NCI-H2196 (cell line): ENCODE measurements at regions not wholly inside any gene's neighbourhood (a gene's known extent, or its start where the extent isn't known, plus 50 kb on each side); places are given as distances from the start of the nearest gene placed in this dataset.
"Not testable (repeated sequence)": the region's sequence is repeated elsewhere in the genome, so short reads cannot be mapped to it uniquely, and the experiment has no call there.

Experiments used
- DNase-seq: peaks from one replicate; lab custom pipeline; 2025; ENCODE audit not compliant: unreplicated experiment; lab: John Stamatoyannopoulos, UW

DNA sequence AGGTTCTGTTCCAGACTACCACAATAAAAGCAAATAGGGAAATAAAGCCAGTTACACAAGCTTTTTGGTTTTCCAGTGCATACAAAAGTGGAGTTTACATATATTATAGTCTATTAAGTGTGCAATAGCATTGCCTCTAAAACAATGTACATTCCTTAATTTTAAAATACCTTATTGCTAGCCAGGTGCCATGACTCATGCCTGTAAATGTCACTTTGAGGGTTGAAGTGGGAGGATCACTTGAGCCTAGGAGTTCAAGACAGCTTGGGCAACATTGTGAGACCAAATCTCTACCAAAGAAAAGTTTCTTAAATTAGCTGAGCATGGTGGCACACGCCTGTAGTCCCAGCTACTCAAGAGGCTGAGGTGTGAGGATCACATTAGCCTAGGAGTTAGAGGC lies 52.9 kb upstream of the IMP4 start:
- no peak for DNase-seq

DNA sequence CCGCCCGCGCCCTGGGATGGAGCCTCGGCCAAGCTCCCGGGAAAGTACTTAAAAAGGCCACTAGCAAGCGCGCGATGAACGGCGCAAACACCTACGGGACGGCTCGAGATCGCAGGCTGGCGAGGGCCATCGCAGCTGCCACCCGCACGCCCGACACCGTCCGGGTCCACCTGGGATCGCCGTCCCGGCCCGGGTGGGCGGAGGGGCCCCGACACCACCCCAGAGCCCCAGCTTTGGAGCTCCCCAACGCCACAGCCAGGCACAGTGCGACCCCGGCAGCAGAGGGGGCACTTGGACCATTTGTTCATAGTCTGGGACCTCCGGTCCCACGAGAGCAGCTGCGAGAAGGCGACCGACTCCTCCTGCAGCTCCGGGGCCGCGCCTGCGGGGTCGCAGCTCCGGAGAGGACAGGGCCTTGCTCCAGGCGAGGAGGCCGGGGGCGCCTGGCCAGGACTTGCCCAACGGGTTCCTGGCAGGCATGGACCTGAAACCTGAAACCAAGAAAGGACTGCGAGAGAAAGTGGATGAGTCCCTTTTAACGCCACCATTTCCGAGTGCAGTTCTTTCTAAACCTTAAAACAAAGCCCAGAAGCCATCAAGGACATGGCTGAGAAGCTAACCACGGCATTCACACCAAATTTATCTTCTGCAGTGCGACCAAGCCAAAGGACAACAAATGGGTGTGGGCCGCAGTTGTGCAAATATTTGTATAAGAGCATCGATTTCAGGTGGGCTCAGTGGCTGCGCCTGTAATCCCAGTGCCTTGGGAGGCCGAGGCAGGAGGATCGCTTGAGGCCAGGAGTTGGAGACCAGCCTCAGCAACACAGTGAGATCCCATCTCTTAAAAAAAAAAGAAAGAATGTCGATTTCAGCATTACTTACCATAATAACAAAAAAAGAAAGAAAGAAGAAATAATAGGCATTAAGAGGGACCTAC lies 54.0 kb upstream of the IMP4 start:
- no peak for DNase-seq

DNA sequence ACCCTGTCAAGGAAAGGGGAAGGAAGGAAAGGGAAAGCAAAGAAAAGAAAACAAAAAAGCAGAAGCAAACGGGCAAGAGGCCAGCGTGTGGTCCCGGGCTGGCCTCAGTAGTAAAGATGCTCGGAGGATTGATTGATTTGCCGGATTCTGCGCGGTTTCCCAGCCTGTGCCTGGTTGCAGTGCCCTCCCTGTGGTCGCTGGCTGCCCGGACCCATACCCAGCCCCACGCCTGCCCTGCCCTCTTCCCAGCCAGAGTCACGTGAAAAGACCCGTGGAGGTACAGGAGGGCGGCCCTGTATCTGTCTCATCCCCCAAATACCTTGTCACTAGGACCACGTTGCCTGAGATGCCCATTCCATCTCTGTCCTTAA lies 55.1 kb upstream of the IMP4 start:
- no peak for DNase-seq

DNA sequence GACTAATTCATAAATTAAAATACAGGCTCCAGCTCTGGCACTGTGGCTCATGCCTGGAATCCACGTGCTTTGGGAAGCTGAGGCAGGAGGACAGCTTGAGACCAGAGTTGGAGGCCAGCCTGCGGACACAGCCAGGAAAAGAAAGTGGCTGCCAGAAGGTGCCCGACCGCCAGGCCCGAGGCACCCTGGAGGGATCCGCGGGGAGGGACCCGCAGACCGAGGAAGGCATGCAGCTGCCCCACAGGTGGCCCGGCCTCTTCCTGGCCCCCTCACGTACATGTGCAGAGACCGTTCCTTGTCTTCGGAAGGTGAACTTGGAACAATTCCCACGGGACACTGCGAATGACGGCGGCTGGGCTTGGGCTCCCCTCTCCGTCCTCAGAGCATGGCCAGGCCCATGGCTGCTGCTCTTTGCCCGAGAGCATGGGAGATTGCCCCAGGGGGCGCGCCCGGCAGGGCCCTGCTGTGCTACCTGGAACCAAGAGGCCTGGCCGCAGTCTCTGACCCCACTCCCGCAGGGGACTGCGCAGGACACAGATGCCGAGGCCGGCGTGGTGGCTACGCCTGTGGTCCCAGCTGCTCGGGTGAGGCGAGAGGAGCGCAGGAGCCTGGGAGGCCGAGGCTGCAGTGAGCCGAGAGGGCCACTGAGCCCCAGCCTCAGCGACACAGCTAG lies 55.6 kb upstream of the IMP4 start:
- DNase-seq = no peak

GRCh38 chr2:130283341-130283869 lies 59.3 kb upstream of the IMP4 start:
- not testable (repeated sequence) for DNase-seq

DNA sequence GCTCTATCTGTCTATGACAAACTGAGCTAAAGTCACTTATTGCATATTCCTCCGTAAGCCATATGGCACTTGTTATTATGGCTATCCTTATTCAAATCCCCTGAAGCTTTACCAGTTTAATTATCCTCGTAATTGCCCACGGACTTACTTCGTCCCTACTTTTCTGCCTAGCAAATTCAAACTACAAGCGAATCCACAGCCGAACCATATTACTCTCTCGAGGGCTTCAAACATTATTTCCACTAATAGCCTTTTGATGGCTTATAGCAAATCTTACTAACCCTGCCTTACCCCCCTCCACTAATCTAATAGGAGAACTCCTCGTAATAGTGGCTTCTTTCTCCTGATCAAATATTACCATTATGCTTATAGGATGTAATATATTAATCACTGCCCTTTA lies 63.1 kb upstream of the IMP4 start:
- DNase-seq = not testable (repeated sequence)

- DNase-seq = not testable (repeated sequence)
These were observed 70.1 kb upstream of the TUBA3E start for GRCh38 chr2:130268333-130268732.

- not testable (repeated sequence) for DNase-seq
These were observed 69.3 kb upstream of the TUBA3E start for GRCh38 chr2:130267572-130267971.

DNA sequence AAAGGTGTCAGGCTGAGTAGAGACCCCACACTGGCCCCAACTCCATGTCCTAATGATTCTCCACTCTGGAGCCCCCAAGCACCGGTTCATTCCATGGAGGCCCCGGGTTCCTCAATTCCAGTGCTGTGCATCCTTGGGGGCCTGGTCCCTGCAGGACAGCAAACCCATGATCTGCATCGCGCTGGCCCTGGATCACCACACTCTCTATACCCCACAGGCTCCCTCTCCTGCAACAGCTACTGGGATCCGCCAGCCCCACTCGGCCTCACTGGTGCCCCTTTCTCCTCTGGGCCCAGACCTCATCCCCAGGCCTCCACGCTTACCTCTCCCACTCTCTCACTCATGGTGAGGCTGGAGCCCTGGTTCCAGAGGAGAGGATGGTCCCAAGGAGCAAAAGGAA lies 68.6 kb upstream of the TUBA3E start:
- DNase-seq = not testable (repeated sequence)

GRCh38 chr2:130265570-130266247 lies 67.5 kb upstream of the TUBA3E start:
- DNase-seq = not testable (repeated sequence)

DNA sequence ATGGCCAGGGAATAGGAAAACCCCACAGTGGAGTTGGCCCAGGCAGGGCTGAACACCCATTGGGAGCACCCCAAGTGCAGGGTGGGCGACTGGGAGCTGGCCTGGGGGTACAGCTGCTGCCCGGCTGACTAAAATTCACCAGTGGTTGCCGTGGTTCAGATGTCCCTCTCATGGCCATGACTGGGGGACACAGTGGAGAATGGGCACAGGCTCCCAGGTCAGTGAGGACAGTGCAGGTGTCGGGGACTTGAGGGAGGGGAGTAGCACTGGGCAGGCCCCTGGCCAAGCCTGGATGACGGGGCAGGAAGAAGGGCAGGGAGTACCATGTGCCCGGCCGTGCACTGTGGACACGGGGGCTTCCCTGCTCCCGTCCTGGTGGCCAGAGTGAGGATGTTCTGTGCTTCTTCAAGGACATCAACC lies 66.7 kb upstream of the TUBA3E start:
- DNase-seq = not testable (repeated sequence)

GRCh38 chr2:130264501-130264900 lies 66.3 kb upstream of the TUBA3E start:
- no peak for DNase-seq

GRCh38 chr2:130264046-130264445 lies 65.8 kb upstream of the TUBA3E start:
- DNase-seq = no peak

GRCh38 chr2:130263606-130264005 lies 65.4 kb upstream of the TUBA3E start:
- no peak for DNase-seq

GRCh38 chr2:130261970-130262760 lies 63.9 kb upstream of the TUBA3E start:
- no peak for DNase-seq

DNA sequence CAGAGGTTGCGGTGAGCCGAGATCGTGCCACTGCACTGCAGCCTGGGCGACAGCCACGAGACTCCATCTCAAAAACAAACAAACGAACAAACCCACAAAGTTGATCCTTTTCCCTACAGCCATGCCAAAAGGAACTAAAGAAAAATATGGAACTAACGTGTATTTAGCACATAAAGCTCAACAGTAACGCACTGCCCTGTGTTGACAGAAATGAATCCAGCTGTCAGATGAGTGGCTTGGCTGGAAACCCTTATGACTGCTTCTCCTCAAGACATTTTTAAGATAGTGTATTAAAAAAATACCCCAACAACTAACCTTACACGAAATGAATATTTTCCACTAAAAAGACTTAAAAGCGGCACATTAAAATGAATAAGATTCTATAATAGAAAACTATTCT lies 62.9 kb upstream of the TUBA3E start:
- DNase-seq = no peak

DNA sequence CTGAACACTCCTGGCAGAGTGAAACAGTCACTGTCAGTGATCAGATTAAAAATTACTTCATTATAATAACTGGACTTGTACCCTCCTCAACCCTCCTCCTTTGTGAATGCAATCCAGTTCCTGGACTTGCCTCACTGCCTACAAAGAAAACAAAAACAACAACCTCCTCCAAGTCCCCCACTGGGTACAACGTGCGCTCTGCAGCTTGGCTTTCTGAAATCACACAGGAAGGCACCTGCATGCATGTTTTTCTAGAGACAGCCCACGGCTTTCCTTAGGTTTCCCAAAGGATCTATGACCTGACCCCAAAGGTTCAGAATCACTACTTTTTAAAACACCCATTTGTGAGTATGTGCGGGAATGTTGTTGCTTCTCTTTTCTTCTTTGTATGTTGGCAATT lies 61.4 kb upstream of the TUBA3E start:
- DNase-seq = no peak

- DNase-seq = no peak
These were observed 60.1 kb upstream of the TUBA3E start for GRCh38 chr2:130258356-130258755.

DNA sequence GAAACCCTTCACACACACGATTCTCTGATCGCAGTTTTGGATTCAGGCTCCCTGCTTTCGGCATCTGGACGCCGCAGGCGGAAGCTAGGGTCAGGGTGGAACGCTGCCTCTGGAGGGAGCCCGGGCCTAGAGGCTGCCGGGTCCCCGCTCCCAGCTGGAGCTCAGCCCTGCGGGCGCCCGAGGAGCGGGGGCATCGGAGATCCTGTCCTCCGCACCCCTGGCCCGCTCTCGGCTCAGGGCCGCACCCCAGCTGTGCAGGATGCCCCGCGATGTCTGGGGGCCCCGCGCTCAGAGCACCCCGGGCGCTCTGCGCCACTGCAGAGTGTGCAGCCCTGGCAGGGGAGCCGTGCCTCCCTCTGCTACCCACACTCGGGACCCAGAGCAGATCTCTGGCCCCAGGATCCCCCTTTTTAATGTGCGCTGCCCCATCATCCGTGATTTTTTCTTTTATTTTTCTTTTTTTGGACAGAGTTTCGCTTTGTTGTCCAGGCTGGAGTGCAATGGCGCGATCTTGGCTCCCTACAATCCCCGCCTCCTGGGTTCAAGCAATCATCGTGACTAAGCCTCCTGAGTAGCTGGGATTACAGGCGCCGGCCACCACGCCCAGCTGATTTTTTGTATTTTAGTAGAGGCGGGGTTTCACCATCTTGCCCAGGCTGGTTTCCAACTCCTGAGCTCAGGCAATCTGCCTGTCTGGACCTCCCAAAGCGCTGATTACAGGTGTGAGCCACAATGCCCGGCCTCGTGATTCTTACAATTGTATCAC lies 54.8 kb upstream of the TUBA3E start:
- peak; percentile 6 for DNase-seq
